Fibroblast of lung (primary cell): ENCODE measurements at regions not wholly inside any gene's neighbourhood (a gene's known extent, or its start where the extent isn't known, plus 50 kb on each side); places are given as distances from the start of the nearest gene placed in this dataset.

Source experiments
- CTCF ChIP-seq, 2 donors: IDR thresholded peaks in 1 of 2; conservative IDR thresholded peaks in 1 of 2; 1 replicate in 1 of 2; 2 replicates in 1 of 2; pipeline ENCODE4 v1.5.1; 2011 to 2012; ENCODE audit warnings: low read length in 2 of 2, control low read depth in 1 of 2, inconsistent platforms in 1 of 2, low read depth in 1 of 2, mild to moderate bottlenecking in 1 of 2
- EZH2 ChIP-seq: IDR thresholded peaks from 2 replicates; pipeline ENCODE4 v1.5.1; 2012; ENCODE audit warnings: low read length, control low read depth, mild to moderate bottlenecking; ENCODE audit errors: missing control alignments

DNA sequence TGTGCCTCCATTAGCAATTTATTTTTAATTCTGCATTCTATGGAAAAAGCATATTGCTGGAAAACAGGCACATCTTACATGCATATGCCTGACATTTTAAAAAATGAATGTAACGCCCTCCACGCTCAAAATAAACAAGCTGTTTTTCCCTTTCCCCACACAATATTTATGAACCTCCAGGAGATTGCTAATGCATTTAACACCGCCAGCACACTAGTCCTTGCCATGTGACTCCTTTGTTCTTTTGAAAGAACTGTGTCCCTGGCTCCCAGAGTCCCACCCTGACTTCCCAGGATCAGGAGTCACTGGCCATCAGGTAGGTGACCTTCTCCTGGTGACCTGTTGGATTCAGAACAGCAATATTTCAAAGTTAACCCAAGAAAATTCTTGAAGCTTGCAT is 571.2 kb upstream of the CFAP20DC start:
- TF ChIP-seq CTCF (conservative IDR thresholded peaks at IDR 0.05 in 1 of 2, IDR thresholded peaks at IDR 0.05 in 1 of 2; ENCODE audit: low read depth in 1 of 2, low read length in 2 of 2): no peak
- TF ChIP-seq EZH2: no peak
